ENCODE measurements at regions not wholly inside any gene's neighbourhood (a gene's known extent, or its start where the extent isn't known, plus 50 kb on each side); places are given as distances from the start of the nearest gene placed in this dataset.
A peak's percentile ranks its signal among the peaks of the same experiment; 100 is the strongest.

DNA sequence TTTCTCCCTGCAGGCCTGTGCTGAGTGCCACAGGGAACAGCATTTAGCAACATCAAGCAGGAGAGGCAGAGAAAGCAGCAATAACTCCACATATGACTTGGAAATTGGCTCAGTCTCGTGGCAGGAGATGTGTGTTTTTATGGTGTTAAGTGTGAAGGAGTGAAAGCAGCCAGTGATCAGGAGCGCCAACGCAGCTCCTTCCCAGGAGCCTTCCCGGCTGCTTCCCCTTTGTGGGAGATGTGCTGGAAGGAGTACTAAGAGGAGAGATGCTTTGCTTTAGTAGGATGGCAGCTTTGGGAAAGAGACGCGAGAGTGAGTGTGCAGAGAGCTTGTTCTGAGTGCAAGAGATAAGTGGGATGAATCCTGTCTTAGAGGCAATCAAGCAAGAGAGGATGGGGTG is 54.7 kb upstream of the KIRREL3 start:
- H3K27ac Mint-ChIP-seq = no peak overlapping the region
- no peak overlapping the region for H3K4me3 Mint-ChIP-seq
- H3K9me3 ChIP-seq (ENCODE audit: control insufficient read depth, low read length) = no peaks in the 10 kb centered on the region
- TF ChIP-seq, protein P1, sequence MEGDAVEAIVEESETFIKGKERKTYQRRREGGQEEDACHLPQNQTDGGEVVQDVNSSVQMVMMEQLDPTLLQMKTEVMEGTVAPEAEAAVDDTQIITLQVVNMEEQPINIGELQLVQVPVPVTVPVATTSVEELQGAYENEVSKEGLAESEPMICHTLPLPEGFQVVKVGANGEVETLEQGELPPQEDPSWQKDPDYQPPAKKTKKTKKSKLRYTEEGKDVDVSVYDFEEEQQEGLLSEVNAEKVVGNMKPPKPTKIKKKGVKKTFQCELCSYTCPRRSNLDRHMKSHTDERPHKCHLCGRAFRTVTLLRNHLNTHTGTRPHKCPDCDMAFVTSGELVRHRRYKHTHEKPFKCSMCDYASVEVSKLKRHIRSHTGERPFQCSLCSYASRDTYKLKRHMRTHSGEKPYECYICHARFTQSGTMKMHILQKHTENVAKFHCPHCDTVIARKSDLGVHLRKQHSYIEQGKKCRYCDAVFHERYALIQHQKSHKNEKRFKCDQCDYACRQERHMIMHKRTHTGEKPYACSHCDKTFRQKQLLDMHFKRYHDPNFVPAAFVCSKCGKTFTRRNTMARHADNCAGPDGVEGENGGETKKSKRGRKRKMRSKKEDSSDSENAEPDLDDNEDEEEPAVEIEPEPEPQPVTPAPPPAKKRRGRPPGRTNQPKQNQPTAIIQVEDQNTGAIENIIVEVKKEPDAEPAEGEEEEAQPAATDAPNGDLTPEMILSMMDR (conservative IDR thresholded peaks at IDR 0.05) = no peak
- no peak overlapping the region for H3K4me3 ChIP-seq (ENCODE audit: low read length)
- no peaks in the 10 kb centered on the region for H3K27me3 ChIP-seq (ENCODE audit: control insufficient read depth, insufficient read depth, low read length, poor library complexity, severe bottlenecking)
- no peaks in the 10 kb centered on the region for H3K4me1 ChIP-seq (ENCODE audit: control insufficient read depth, insufficient read depth, low read length)
- H3K27me3 Mint-ChIP-seq (ENCODE audit: insufficient read depth) = peaks cover 3% of the 10 kb centered on the region
- no peaks in the 10 kb centered on the region for H3K36me3 ChIP-seq (ENCODE audit: control insufficient read depth, insufficient read depth, low read length)
- no peak for DNase-seq
- no peak overlapping the region for H3K27ac ChIP-seq (ENCODE audit: low read depth, low read length)
- H3K36me3 Mint-ChIP-seq (ENCODE audit: low read depth) = no peaks in the 10 kb centered on the region
- WGBS, 2 experiments (ENCODE audit: insufficient coverage in 1 of 2, insufficient read length in 1 of 2) = 95 to 100% methylated on average over 6 of the region's 6 CpGs
- H3K9me3 Mint-ChIP-seq = no peaks in the 10 kb centered on the region
- no peak overlapping the region for H3K9ac ChIP-seq (ENCODE audit: extremely low read depth, low read length, poor library complexity, severe bottlenecking)
- peaks cover 10% of the 10 kb centered on the region for H3K4me1 Mint-ChIP-seq

DNA sequence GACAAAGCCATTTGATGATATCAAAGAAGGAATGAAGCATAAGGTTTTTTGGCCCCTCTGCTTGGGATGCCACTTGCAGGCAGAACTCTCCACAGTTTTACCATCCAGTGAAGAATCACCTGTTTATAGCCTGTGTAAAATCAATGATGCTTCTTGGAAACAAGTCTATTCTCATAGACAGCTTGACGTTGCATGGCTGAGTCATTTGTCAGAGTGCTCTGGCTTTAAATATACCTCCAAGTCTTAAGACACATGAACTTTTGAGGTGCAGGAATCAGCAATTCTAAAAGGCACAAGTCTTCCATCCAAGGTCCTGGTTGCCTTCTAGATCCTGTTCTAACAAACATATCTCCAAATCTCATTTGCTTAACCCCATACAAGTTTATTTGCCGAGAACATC is 53.6 kb upstream of the KIRREL3 start:
- no peak overlapping the region for H3K4me3 Mint-ChIP-seq
- no peaks in the 10 kb centered on the region for H3K9me3 Mint-ChIP-seq
- DNase-seq = no peak
- H3K27ac Mint-ChIP-seq = no peak overlapping the region
- TF ChIP-seq, protein P1 (conservative IDR thresholded peaks at IDR 0.05) = no peak
- Histone ChIP-seq H3K9me3 (ENCODE audit: control insufficient read depth, low read length) (no peaks in the 10 kb centered on the region), H3K27me3 (ENCODE audit: control insufficient read depth, insufficient read depth, low read length, poor library complexity, severe bottlenecking) (no peaks in the 10 kb centered on the region), H3K4me3 (ENCODE audit: low read length) (no peak overlapping the region), H3K4me1 (ENCODE audit: control insufficient read depth, insufficient read depth, low read length) (no peaks in the 10 kb centered on the region), H3K36me3 (ENCODE audit: control insufficient read depth, insufficient read depth, low read length) (no peaks in the 10 kb centered on the region), H3K9ac (ENCODE audit: extremely low read depth, low read length, poor library complexity, severe bottlenecking) (no peak overlapping the region), H3K27ac (ENCODE audit: low read depth, low read length) (no peak overlapping the region)
- peaks cover 3% of the 10 kb centered on the region for H3K27me3 Mint-ChIP-seq (ENCODE audit: insufficient read depth)
- WGBS, 2 experiments (ENCODE audit: insufficient coverage in 1 of 2, insufficient read length in 1 of 2) = 85 to 91% methylated on average over 2 of the region's 2 CpGs
- H3K4me1 Mint-ChIP-seq = peaks cover 10% of the 10 kb centered on the region
- no peaks in the 10 kb centered on the region for H3K36me3 Mint-ChIP-seq (ENCODE audit: low read depth)

DNA sequence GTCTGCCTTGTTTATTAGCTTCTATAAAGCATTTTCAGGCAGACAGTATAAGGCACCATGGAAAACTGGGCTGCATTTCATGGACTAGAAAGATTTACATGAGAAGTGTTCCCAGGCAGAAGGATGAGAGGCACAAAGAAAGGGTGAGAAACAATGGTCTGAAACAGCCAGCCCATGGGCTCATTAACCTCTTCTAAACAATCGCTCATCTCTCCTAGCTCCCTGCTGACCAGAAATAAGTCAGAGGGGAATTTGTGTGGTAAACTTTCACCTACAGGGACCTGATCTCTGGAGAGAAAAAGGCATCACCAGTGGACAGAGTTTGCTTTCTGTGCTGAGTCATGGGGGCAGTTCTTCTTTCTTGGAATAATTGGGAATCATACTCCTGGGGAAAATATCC is 51.8 kb upstream of the KIRREL3 start:
- Histone ChIP-seq H3K27me3 (ENCODE audit: control insufficient read depth, insufficient read depth, low read length, poor library complexity, severe bottlenecking) (no peaks in the 10 kb centered on the region), H3K36me3 (ENCODE audit: control insufficient read depth, insufficient read depth, low read length) (no peaks in the 10 kb centered on the region), H3K9me3 (ENCODE audit: control insufficient read depth, low read length) (no peaks in the 10 kb centered on the region), H3K4me1 (ENCODE audit: control insufficient read depth, insufficient read depth, low read length) (no peaks in the 10 kb centered on the region), H3K4me3 (ENCODE audit: low read length) (no peak overlapping the region), H3K9ac (ENCODE audit: extremely low read depth, low read length, poor library complexity, severe bottlenecking) (no peak overlapping the region), H3K27ac (ENCODE audit: low read depth, low read length) (peak overlapping the region; percentile 27)
- Mint-ChIP-seq H3K9me3 (no peaks in the 10 kb centered on the region), H3K4me3 (no peak overlapping the region), H3K27ac (no peak overlapping the region), H3K27me3 (ENCODE audit: insufficient read depth) (peaks cover 3% of the 10 kb centered on the region), H3K4me1 (peaks cover 7% of the 10 kb centered on the region), H3K36me3 (ENCODE audit: low read depth) (no peaks in the 10 kb centered on the region)
- no peak for DNase-seq
- WGBS, 2 experiments (ENCODE audit: insufficient coverage in 1 of 2, insufficient read length in 1 of 2) = 62% methylated on average over 1 of the region's 1 CpG; no CpG with 5 or more reads in 1 of the 2 experiments
- TF ChIP-seq, protein P1 (conservative IDR thresholded peaks at IDR 0.05) = no peak
